ENCODE measurements at regions not wholly inside any gene's neighbourhood (a gene's known extent, or its start where the extent isn't known, plus 50 kb on each side); places are given as distances from the start of the nearest gene placed in this dataset.
A peak's percentile ranks its signal among the peaks of the same experiment; 100 is the strongest.

DNA sequence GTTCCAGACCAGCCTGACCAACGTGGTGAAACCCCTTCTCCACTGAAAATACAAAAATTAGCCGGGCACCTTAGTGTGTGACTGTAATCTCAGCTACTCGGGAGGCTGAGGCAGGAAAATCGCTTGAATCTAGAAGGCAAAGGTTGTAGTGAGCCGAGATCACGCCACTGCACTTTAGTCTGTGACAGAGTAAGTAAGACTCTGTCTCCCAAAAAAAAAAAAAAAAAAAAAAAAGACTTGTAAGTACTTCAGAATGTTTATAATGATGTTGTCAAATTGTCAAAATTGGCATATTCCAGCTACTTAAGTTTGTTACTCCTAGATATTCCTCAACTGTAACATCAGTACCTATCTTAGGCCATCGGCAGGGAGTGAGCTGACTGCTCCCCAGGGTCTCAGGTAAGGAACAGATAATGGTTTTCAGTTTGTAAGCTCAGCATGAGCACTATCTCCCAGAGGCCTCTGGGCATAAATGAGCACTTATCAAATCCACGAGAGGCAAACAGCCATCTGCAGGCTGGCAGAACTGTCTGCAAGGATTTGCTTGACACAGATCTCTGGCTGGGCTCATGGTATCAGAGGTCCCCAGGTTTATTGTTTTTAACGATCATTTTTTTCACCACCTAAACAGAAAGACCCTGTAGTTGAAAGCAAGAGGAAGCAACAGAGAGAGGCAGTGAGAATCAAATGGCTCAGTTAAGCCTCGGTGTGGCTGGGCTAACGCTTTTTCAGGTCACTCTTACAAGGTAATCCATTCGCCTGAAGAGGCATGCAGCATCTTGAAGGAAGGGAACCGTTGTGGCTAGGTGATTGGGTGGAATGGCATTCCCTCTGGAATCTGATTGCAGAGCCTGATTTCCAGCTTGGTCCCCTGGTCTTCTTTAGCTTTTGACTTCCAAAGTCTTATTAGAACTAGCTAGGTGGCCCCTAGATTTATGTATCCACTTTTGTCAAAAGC is 115.9 kb downstream of the LY86 start:
- DNase-seq (ENCODE audit: low spot score): no peak
- FAIRE-seq: no peak

DNA sequence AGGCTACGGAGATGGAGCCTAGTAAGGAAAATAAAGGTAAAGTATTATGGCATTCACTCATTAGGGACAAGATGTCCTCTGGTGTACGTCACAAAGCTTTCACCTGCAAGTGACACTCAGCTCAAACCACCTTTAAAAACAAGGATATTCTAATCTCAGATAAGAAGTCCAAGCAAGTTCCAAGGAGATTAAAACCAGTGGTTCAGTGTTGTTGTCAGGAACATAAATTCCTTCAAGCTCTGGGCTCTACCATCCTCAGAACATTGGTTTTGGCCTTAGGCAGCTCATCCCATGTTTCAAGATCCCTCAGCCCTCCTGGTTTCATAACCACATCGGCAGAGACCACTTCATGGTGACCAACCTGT is 116.5 kb downstream of the LY86 start:
- FAIRE-seq: no peak
- DNase-seq (ENCODE audit: low spot score): no peak

DNA sequence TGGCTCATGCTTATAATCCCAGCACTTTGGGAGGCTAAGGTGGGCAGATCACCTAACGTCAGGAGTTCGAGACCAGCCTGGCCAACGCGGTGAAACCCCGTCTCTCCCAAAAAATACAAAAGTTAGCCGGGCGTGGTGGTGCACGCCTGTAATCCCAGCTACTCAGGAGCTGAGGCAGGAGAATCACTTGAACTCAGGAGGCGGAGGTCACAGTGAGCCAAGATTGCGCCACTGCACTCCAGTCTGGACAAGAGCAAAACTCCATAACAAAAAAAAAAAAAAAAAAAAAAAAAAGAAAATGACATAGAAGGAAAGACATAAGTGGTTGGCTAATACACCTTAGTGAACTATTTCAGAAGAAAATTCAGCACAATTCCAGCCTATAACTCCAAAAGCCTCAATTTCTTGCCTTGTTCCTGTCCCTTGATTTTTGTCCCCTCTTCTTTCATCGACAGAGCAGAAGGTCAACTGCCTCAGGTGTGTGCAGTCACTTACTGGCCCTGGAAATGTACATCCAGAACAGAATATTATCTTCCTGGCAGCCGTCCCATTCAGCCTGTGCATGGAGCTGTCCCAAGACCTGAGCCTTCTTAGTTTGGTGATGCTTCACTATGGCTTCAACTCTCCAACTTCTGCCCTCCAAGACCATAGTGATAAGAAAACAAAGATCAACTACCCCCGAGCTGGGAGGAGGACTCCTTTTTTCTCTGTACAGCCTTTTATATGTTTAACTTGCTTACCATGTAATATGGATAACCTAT is 117.6 kb downstream of the LY86 start:
- no peak for FAIRE-seq
- DNase-seq (ENCODE audit: low spot score): no peak

DNA sequence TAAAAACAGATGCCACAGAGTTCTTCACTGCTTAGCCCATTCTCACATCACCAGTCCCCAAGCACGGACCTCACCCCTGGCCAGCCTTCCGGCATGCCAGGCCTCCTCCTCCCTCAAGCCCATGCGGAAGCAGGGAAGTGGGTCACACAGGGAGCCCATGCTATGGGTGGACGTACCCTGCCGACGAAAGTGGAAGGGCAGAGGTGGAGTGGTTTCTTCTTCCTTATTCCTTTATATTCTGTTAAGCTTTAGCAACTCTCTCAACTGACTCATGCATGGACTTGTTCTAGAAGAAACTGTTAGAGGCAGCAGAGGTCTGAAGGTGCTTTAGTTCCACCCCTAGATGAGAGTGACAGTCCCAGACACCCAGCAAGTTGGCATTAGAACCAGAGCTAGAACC is 118.6 kb downstream of the LY86 start:
- DNase-seq (ENCODE audit: low spot score) (no peak), FAIRE-seq (no peak)

- no peak for DNase-seq (ENCODE audit: low spot score)
- FAIRE-seq: no peak
These were observed 120.6 kb downstream of the LY86 start for GRCh38 chr6:6709106-6709505.

- no peak for DNase-seq (ENCODE audit: low spot score)
- FAIRE-seq: no peak
These were observed 122.7 kb downstream of the LY86 start for GRCh38 chr6:6711031-6711785.

DNA sequence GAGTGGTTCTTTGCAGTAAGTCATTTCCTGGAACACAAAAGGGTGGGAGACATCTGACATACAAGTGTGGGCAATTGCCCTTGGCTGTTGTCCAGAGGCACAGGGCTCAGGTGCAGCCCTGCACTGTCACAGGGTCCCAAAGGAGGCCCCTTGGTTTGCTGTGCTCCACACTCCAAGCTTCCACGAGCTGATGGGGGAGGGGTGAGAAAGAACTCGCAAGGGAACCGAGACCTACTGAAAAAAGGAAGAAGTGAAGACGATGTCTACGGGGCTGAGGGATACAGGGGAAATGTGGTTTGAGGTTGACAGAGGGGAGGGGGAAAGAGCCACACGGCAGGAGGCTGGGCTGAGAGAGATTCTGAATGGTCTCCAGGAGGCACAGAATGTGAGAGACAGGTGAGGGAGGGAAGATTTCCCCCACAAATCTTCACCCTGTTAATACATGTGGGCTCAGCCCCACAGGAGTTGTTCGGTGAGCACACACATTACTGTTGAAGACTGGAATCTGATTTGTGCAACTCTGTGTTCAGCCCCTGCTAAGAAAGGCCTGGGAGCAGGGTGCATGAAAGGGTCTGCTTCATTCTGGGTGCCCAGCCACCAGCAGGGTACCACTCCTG is 123.4 kb downstream of the LY86 start:
- DNase-seq (ENCODE audit: low spot score): no peak

DNA sequence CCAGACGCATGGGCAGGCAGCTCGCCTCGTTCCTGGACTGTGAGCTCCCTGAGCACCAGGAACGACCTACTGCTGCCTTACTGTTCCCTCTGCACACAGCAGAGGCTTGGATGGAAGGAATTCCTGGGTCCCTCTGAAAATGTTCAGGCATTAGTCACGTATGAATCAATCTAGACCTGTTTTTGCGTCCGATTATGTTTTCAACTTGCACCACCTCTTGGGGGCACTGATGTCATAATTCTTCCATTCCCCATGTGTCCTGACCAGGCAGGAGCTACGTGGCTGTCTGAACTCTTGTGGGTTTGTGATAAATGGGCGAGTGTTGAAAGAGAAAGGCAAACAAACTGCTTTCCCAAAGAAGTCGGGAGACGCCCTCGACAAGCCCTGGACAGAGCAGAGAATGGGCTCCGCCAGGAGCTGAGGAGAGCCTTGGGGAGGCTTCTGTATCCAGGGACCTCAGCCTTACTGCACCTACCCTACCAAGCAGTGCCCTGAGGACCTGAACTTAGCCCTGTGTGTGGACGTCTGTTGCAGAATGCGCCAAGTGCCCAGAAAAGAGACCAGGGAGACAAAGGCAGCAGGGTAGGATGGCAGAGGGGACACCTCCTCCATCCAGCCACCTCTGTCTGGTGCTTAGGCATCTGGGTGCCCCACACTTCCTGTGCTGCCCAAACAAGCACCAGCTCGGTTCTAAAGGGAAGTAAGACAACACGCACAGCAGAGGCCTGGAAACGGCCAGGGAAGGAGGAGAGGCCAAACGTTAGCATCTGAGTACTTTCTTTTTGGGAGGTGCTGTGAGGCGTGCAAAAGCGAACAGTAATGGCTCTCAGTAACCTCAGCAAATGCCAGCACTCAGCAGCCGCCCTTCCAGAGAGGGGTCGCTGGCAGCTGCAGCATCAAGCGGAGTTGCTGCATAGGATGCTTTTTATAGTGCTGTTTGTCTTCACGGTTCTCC is 124.2 kb downstream of the LY86 start:
- FAIRE-seq: no peak
- DNase-seq (ENCODE audit: low spot score): peak; percentile 49

More for the DNA sequence above, 123.4 kb downstream of the LY86 start:
- FAIRE-seq: no peak

GRCh38 chr6:6713657-6714056 is 125.1 kb downstream of the LY86 start:
- FAIRE-seq (no peak), DNase-seq (ENCODE audit: low spot score) (peak; percentile 38)

- FAIRE-seq (no peak), DNase-seq (ENCODE audit: low spot score) (no peak)
These were observed 125.8 kb downstream of the LY86 start for GRCh38 chr6:6714118-6714897.

- FAIRE-seq: no peak
- DNase-seq (ENCODE audit: low spot score): no peak
These were observed 126.4 kb downstream of the LY86 start for GRCh38 chr6:6714953-6715352.

GRCh38 chr6:6715465-6715864 is 126.9 kb downstream of the LY86 start:
- no peak for DNase-seq (ENCODE audit: low spot score)
- no peak for FAIRE-seq

DNA sequence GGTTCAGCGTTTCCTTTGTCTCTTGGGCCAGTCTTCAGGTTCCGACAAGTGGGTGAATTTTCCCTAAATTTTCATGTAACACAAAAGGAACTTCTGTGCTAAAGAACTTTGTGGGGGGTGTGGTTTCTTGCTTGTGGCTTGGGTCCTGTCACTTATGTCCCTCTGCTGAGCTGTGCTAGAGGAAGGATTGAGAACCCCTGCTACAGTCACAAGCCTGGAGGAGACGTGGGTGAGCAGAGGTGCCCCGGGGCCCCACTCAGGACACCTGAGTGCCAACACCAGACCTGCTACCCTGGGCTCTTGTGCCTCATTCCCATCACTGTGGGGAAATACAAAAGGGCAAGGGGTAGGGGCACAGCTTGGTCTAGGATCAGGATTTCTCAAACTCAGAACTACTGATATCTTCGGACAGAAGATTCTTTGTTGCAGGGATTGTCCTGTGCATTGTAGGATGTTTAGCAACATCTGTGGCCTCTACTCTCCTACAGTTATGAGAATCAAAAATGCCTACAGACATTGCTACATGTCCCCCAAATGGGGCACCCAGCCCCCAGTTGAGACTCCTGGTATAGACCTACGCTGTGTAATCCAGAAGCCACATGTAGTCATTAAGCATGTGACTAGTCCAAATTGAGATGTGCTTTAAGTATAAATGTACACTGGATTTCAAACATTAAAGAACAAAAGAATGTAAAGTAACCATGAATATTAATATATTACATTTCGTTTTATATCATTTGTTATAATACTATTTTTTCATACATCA is 128.7 kb downstream of the LY86 start:
- no peak for DNase-seq (ENCODE audit: low spot score)

DNA sequence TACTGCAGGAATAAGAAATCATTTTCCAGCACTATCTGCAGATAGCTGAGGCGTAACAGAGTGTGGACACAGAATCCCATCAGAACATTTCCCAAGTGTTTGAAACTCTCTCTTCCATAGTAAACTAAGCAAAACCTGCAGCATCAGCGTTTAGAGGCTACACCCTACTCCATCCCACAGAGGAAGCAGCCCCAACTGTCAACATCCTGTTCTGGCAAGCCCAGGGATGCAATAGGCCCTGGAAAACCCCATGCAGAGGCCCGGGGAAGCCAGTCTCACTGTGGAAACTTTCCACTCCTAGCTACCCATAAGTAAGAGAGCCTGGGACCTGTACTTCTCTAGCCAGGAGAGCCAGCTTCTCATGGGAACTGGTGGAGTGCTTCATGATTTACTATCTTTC is 129.4 kb downstream of the LY86 start:
- DNase-seq (ENCODE audit: low spot score) (no peak), FAIRE-seq (no peak)

More for the DNA sequence above, 128.7 kb downstream of the LY86 start:
- no peak for FAIRE-seq

DNA sequence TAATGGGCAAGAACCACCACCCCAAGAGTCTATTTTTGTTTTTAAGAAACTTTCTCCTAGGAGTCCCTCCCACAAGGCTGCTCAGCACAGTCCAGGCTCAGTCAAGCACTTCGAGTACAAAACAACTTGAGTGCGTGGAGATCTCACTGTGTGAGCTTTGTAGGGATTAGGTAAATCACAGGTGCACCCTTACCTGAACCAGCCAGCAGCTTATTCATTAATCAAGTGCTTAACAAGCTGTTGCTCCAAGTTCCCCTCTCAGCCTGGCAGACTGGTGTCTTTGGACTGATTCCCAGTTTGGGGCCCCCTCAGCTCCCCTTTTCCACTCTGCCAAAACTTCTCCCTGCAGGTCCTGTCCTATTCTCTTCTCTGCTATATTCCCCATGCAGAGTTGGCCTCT is 133.1 kb downstream of the LY86 start:
- FAIRE-seq (no peak), DNase-seq (ENCODE audit: low spot score) (no peak)

- DNase-seq (ENCODE audit: low spot score): no peak
- no peak for FAIRE-seq
These were observed 133.7 kb downstream of the LY86 start for GRCh38 chr6:6722195-6722594.

GRCh38 chr6:6723361-6723760 is 134.8 kb downstream of the LY86 start:
- DNase-seq (ENCODE audit: low spot score) (no peak), FAIRE-seq (no peak)

DNA sequence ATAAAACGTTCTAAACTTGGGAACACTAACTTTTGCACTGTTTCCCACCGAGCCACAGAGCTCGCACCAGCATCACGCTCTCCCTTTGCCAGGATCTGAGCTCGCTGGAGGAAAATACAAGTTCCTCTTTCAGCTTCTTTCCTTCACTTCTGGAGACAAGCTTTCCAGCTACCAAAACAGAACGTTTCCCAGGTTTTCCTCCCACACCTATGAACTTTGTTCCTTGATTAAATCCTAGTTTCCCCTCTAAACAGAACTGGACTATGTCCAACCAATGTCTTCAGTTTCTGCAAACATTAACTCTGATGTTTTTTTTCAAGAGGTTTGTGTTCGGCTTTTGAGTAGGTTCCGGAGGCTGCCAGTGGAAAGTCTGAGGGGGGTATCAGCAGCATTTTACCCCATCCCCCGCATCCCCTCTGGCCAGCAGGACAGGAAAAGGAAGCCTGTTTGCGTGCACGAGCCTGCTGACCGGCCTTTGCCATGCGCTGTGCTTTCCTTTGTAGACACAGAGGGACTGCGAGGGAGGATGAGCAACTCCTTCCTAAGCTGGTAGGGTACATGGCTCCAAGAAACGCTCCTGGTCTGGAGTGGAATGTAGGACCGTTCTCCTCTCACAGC is 135.5 kb downstream of the LY86 start:
- DNase-seq (ENCODE audit: low spot score): no peak
- FAIRE-seq: no peak
